Fibroblast of lung (primary cell): ENCODE measurements at regions not wholly inside any gene's neighbourhood (a gene's known extent, or its start where the extent isn't known, plus 50 kb on each side); places are given as distances from the start of the nearest gene placed in this dataset.

Experiments
- CTCF ChIP-seq, 2 donors: IDR thresholded peaks in 1 of 2; conservative IDR thresholded peaks in 1 of 2; 1 replicate in 1 of 2; 2 replicates in 1 of 2; pipeline ENCODE4 v1.5.1; 2011 to 2012; ENCODE audit warnings: low read length in 2 of 2, control low read depth in 1 of 2, inconsistent platforms in 1 of 2, low read depth in 1 of 2, mild to moderate bottlenecking in 1 of 2
- EZH2 ChIP-seq: IDR thresholded peaks from 2 replicates; pipeline ENCODE4 v1.5.1; 2012; ENCODE audit warnings: low read length, control low read depth, mild to moderate bottlenecking; ENCODE audit errors: missing control alignments

DNA sequence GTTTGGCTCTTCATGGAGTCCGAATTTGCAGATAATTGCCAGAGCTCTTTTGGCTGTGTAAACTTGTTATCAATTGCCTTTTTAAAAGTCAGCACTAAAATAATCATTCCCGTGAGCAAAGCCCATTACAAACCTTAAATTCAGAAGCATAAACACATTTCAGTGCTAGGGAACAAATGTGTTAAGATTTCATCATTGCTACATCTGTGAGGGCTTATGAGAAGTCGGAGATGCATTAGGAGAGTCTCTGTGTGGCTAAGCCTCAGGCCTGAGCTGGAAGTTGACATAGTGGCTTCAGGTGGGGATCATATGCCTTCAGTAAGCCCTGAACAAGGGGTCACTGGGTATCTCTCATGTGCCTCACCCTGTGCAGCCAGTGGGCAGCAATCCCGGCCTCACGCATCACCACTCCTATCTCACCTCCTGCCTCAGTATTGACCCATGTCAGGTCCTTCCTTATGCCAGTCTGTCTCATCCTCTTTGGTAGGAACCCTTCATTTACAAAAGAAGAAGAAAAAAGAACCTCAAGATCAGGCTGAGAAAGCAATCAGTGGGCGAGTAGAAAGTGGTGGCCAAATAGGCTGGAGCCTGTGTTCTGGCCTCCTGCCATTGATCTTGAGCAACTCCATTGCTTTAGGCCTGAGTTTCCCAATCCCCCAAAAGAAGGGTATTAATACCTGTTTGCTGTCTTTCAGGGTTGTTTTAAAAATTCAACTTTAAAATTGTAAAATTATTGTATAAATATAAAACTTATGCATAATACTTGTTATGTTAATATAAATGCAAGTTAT is 233.5 kb downstream of the IL20RB start:
- TF ChIP-seq CTCF (conservative IDR thresholded peaks at IDR 0.05 in 1 of 2, IDR thresholded peaks at IDR 0.05 in 1 of 2; ENCODE audit: low read depth in 1 of 2, low read length in 2 of 2): no peak
- TF ChIP-seq EZH2: no peak
